Stimulated activated CD8-positive, alpha-beta memory T cell treated with anti-CD3 and anti-CD28 coated beads, Interleukin-15, amount 100 ng/mL, for 1 hour (primary cell): ENCODE measurements at regions not wholly inside any gene's neighbourhood (a gene's known extent, or its start where the extent isn't known, plus 50 kb on each side); places are given as distances from the start of the nearest gene placed in this dataset.
"Not testable (repeated sequence)": the region's sequence is repeated elsewhere in the genome, so short reads cannot be mapped to it uniquely, and the experiment has no call there.

Experiments
- DNase-seq: peaks from one replicate; pipeline ENCODE4 v3.0.0-alpha.2; 2020; ENCODE audit warnings: low read depth

DNA sequence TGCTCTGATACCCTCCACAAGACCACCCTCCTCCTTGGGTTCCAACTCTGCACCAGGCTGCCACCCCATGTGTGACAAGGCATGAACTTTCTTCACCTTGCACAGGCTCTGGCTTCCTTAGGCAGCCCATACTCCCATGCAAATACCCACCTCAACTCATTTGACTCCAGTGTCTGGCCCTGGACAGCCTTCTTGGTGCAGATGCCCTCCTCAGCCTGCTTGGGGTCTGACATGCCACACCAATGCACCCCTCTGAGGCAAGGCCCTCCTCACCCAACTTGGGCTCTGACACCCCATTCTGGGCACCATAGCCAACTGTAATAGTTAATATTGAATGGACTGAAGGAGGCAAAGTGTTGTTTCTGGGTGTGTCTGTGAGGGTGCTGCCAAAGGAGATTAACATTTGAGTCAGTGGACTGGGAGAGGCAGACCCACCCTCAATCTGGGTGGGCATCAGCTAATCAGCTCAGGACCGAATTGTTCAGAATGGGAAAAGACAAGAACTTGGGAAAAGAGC lies 115.0 kb upstream of the EPB41L4A start:
- no peak for DNase-seq

DNA sequence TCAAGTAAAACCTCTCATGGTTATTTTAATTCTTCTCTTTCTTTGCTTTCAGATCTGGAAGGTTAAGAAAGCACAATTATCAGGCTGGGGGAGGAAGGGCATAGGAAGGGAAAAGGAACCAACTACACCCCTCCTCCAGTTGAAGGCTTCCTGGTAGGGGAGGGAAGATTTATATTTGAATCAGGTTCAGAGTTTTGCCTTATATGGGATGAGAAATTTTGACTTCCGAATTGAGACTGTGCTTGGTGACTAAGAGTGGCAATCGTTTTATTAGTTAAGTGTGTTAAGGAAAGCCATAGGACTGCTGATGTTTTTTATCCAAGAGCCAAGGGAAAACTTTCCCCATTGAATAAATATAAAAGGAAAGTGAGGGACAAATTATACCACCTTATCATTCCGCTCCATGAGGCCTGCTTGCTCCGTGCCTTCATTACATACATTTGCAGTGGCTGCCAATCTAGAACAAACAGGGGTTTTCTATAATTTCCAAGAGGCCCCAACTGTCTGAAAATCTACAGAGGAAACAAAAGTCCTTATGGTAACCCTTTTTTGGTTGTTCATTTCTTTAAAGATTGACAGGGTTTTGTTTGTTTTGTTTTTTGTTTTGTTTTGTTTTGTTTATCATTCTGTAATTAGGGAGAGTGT lies 115.7 kb upstream of the EPB41L4A start:
- DNase-seq: no peak

DNA sequence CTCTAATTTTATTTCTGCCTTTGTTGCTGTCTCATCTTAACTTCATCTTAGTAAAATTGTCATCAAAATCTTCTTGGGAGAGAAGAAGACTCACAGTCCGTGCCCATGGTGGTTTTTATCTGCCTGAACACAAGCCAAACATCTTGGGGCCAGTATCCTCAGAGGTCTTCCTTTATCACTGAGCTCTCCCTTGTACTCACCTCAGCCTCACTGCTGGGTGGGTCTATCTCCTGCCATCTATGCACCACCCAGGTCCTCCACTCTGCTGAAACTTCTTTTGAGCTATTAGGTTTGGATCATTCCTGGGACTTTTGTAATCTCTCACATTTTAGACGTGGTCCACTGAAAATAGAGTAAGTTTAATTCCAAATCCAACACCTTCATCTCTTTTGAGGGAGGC lies 116.3 kb upstream of the EPB41L4A start:
- DNase-seq: no peak

DNA sequence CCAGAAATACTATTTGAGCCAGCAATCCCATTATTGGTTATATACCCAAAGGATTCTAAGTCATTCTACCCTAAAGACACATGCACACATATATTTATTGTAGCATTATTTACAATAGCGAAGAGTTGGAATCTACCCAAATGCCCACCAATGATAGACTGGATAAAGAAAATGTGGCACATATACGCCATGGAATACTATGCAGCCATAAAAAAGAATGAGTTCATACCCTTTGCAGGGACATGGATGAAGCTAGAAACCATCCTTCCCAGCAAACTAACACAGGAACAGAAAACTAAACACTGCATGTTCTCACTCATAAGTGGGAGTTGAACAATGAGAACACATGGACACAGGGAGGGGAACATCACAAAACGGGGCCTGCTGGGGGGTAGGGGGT lies 125.5 kb upstream of the EPB41L4A start:
- DNase-seq: not testable (repeated sequence)

DNA sequence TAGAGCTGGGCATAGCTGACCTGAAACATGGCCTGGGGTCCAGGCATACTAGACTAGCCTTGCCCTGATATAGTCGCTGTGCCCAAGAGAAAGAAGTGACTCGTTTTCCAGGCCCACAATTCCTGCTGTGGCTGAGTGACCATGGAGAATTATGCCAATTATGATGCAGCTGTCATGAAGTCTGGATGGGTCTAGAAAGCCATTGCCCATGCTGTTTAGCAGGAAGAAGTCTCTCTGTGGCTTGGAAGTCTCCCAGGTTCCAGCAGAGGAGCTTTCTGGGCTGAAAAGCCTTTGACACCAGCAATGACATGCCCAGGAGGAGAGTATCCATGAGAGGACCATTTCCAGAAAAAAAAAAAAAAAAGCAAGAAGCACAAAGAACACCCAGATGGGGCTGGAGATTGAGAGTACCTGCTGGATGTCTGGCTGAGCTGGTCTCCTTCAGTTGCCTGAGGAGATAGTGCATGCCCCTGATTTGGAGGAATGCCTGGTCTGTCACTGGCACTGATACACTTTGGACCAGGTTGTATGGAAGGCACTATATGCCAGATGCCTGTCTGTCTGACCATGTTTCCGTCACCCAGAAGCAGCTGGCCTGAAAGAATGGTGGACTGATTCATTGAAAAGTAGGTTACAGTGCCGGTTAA lies 128.0 kb upstream of the EPB41L4A start:
- no peak for DNase-seq

DNA sequence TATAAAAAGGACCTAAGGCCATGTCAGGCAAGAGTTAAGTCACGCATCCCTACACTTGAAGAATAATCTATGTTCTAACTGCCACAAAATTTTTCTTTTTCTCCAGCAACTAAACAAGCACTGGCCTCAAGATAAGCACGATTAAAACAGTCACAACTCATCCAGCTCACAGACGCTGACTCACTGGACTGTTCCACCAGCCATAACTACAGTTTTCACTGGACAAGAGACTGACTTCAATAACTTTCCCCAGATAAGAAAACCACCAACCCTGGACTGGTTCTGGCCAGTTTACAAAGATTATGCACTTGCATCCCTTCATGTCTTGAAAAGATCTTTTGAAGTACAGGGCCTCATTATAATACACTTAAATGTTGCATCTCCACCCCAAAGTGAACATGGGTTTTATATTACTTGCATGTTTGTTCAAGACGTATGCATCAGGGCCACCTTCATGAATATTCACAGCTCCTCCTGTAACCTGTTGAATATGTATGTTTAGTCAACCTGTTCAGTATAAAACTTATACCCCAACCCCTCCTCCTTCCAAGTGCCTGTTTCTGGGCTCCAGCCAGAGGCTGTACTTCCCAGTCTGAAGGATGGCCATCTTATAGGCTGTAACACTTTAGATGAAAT lies 129.3 kb upstream of the EPB41L4A start:
- DNase-seq: no peak

DNA sequence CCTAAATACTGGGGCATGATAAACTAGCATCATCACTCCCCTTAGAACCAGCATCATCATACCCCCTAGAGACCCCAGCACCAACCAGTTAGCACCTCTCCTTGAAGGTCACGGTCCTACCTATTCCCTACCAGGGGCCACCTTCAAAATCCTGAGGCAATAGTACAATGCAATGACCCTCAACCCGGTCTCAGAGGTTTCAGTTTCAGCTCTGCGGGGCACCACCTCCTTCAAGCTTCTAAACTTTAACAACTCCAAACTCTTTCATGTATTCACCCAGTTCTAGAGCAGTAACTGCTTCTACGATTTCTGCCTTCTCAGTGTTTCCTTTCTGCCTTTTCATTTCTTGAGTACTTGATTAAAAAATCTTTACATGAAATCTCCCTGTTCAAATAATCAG lies 130.1 kb upstream of the EPB41L4A start:
- DNase-seq: no peak

DNA sequence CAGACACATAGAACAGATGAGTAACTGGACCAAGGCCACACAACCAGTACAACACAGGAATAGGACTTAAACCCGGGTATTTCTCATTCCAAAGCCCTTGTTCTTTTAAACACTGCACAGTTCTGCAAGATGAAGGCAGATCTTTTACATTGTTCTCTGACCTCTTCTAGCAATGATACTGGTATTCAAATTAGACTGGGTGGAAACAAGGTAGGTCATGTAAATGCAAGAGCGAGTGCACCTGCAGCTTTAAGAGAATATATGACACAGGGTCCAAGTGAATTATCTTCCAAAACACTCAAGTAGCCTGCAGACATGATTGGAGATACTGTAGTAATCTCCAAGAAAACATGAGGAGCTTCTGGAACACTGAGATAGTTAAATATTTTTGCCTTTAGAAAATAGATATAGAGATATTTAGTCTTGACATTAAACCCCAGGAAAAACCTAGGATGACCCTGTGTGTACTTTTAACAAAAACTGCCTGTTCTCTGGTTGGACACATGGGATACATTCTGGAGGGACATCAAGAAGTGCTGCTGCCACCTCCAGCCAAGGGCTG lies 130.6 kb upstream of the EPB41L4A start:
- DNase-seq: no peak

DNA sequence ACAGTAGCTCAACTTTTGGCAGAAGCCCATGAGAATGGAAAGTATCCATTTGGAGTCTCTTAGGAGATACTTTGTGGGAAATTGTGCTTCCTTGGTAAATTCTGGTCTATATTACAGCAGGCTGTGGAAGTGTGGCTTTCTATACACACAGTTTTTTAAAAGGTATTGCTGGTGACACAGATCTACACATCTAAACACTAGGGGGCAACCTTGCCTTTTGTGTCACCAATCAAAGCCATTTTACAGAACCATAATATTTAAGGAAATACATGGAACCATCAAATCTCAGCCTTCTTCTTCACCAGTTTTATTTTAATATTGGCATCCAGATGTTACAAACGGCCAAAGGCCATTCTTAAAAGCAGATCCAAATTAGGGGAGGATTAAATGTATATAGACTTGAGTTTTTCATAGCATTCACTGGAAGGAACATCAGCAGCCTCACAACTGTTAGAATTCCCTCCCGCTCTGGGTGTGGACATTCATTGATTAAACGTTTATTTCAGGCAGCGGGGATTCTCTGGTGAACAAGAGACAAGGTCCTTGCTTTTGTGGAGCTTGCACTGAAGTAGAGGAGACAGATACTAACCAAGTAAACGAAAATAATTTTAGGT lies 132.4 kb upstream of the EPB41L4A start:
- peak; percentile 4 for DNase-seq

DNA sequence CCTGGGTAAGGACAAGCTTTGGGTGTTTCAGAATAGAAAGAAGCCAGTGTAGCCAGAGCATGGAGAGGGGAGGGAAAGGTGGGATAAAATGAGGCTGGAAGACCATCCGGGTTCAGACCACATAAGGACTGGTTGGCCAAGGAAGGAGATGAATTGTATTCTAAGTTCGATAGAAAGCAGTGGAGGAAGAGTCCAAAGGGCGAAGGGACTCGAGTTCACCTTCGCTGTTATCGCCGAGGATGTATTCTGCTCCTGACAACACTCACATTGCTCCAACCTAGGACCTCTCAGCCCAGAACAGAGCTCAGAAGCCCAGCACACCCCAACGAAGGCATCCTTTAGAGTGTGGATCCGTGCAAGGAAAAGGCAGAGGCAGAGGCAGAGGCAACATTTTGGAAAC lies 133.1 kb upstream of the EPB41L4A start:
- no peak for DNase-seq

DNA sequence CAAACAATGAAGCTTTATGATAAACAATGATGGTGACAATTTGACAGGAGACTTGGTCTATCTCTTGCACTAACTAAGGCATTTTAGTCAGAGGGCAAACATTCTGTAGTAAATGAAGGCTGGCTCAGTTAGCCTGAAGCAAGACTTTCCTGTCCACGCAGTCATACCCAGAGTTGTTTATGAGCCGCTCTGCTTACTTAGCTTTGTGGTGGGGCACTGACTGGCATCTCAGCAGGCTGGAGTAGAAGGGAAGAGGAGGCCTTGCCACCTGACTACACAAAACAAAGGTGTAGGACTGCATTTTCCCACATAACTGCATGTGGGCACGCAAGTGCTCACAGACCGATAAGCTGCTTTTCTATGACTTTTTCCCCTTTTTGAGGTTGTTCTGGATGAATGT lies 133.7 kb upstream of the EPB41L4A start:
- no peak for DNase-seq

DNA sequence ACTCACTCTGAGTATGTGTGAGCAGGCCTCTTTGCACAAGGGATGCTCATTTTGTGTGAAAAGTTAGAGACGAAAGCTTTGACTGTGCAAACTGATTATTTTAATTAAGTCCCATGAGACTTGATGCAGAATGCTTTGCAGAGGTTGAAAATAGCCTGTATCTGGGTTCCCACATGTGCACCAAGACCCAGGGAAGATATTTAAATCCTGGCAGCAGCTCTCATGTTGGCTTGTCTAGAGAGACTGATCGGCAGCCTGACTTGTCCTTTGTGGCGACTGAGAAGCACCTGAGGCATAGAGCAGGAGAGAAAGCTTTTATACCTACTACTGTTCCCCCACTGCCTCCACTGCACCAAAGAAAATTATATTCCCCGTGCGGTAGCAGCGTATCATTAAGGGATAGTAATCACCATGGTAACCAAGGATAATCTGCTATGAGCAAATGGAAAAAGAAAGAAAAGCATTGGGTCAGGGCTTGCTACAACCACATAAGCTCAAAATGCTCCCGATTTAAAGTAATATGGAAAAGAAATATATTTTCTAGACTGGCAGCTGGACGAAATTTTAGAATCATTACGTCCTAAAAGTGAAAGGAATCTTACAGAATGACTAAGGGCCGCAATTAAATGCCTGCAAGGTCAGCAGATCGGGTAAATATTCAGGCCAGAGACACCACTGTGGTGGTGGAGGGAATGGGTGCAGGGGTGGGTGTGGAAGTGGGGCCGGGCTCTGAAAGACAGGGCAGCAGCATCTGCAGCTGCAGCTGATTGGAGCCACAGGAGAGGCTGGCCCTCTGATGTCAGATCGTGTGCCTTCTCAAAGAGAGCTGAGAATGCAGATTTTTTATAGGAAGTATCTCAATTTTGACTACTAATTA lies 135.3 kb upstream of the EPB41L4A start:
- no peak for DNase-seq

DNA sequence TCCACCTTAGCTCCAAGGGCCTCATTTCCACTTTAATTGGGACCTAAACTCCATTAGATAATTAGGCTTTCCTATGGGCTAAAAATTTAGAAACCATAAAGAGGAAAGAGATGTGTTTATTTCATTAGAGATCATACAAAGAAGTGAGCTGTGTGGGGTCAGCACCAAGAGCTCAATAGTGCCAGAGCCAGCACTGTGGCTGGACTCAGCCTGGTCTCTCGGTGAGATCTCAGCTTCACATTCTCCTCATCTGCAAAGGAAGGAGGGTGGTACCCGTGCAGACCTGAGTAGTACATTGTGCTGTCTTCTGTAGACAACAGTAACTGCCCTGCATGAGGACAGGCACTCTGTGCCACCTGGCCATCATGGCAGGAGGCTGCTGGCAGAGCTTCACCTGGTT lies 136.1 kb upstream of the EPB41L4A start:
- no peak for DNase-seq

DNA sequence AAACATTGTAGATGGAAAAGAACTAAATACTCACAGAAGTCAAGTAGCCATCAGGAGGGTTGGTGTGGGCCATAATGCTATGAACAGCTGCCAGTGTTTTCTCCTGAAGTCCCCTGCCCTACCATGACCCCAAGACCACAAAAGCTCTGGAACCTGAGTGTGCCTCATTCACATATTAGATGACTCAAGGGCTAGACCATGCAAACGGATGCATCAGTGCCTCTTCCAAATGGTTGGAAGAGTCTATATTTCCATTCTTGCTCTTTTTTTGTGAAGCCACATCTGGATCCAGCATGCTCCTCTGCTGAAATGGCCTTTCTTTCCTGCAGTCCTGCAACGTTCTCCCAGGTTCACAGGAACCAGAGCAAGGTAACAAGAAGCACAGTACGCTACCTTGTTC lies 136.6 kb upstream of the EPB41L4A start:
- no peak for DNase-seq

DNA sequence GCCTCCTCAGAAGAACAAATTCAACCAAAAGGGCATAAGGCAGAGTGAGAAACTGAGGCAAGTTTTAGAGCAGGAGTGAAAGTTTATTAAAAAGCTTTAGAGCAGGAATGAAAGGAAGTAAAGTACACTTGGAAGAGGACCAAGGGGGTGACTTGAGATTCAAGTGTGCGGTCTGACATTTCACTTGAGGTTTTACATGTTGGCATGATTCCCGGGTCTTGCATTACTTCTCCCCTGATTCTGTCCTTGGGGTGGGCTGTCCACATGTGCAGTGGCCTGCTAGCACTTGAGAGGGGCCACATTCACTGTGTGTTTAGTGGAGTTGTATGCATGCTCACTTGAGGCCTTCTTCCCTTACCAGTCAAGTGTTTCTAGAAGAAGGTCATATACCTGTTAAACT lies 140.4 kb upstream of the EPB41L4A start:
- DNase-seq: not testable (repeated sequence)

DNA sequence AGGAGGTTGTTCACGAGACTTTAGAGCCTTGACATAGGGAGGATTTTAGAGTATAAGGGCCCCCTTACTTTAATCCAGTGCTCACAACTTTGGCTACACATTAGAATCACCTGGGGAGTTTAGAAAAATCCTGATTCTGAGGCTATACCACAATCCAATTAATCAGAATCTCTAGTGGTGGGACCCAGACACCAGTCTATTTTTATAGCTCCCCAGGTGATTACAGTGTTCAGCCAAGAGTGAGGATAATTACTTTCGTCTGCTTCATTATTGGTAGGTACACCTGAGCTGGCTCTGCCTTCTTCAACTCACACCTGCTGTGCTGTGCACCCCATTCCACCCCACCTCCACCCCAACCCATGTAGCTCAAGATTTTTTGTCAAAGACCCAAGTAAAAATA lies 141.3 kb upstream of the EPB41L4A start:
- DNase-seq: no peak

DNA sequence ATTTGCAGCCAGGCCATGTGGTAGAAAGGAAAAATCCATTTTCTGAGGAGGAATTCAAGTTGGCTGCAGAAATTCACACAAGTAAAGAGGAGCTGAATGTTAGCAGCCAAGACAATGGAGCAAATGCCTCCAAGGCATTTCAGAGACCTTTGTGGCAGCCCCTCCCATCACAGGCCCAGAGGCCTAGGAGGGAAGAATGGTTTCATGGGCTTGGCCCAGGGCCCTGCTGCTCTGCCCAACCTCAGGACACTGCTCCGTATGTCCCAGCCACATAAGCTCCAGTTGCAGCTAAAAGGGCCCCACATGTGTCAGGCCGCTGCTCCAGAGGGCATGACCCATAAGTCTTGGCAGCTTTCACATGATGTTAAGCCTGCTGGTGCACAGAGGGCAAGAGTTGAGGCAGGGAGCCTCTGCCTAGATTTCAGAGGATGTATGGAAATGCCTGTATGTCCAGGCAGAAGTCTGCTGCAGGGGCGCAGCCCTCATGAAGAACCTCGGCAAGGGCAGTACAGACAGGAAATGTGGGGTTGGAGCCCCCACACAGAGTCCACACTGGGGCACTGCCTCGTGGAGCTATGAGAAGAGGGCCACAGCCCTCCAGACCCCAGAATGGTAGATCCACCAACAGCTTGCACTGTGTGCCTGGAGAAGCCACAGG lies 144.2 kb upstream of the EPB41L4A start:
- no peak for DNase-seq

DNA sequence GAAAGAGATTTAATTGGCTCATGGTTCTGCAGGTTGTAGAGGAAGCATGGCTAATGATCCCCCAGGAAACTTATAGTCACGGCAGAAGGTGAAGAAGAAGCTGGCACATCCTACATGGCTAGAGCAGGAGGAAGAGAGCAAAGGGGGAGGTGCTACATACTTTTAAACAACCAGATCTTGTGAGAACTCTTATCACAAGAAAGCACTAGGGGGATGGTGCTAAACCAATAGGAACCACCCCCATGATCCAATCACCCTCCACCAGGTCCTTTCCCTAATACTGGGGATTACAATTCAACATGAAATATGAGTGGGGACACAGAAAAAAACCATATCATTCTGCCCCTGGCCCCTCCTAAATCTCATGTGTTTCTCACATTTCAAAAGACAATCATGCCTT lies 147.2 kb upstream of the EPB41L4A start:
- no peak for DNase-seq

DNA sequence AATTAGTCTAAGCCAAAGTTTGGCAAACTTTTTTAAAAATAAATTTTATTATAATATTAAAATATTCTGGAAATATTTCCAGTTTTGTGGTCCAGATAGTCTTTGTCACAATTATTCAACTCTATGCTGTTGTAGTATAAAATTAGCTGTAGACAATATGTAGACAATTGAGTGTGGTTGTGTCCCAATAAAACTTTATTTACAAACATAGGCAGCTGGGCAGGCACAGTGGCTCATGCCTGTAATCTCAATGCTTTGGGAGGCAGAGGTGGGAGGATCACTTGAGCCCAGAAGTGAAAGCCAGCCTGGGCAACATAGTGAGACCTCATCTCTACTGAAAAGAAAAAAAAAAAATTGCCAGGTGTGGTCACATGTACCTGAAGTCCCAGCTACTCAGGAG lies 150.5 kb upstream of the EPB41L4A start:
- no peak for DNase-seq

DNA sequence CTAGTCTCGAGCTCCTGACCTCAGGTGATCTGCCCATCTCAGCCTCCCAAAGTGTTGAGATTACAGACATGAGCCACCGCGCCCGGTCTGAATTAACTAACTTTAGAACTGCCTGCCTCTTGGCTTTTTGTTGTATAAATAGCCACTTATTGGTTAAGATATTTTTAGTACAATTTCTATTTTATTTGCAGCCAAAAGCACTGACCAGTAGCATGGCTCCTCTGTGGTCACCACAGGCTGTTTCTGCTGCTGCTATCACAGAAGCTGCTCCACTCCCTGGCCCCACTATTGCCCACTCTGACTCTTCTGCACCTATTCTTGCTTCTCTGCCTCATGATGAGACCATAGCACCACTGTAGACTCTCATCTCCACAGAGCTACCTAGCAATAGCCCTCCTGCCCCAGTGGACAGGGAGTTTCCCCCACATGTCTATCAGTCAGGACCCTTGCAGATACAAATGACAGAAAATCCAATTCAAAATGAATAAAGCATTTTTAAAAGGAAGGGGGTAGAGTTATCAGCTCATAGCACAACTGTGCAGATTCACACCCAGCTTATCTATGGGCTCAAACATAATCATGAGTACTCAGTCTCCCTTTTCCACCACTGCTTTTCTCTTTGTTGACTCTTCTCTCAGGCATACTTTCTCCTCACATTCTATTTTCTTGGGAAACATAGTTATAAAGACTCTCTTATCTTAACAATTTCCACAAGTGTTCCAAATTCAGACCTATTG lies 151.8 kb upstream of the EPB41L4A start:
- DNase-seq: no peak
